ENCODE measurements at regions not wholly inside any gene's neighbourhood (a gene's known extent, or its start where the extent isn't known, plus 50 kb on each side); places are given as distances from the start of the nearest gene placed in this dataset.

DNA sequence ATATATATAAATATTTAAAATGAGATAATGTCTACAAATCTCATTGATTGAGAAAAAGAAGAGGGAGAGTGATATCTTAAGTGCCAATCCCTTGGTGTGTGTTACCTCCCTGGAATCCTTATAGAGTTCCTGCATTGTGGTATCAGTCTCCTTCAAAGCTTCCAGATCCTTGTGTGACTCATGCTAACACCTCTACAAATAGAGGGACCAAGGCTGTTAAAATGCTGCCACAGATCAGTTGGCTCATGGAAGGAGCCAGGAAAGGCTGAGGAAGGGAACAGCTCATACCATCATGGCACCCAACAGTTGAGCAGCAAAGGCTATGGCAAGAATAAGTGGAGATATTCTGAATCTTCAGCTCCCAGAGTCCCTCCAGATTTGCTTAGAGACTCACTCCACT lies 163.6 kb upstream of the ISX start:
- no peaks in the 10 kb centered on the region for H3K27me3 ChIP-seq
- no peaks in the 10 kb centered on the region for H3K4me1 ChIP-seq
- no peaks in the 10 kb centered on the region for H3K36me3 ChIP-seq
- Mint-ChIP-seq H3K9me3 (no peaks in the 10 kb centered on the region), H3K4me3 (no peak overlapping the region), H3K36me3 (no peaks in the 10 kb centered on the region), H3K4me1 (no peaks in the 10 kb centered on the region), H3K27me3 (ENCODE audit: insufficient read depth, low read depth) (peaks cover 3% of the 10 kb centered on the region), H3K27ac (no peak overlapping the region)
- H3K9me3 ChIP-seq (ENCODE audit: low read depth), result no peaks in the 10 kb centered on the region
- no peak for TF ChIP-seq EZH2phosphoT487 (IDR thresholded peaks at IDR 0.05)
- TF ChIP-seq, protein P1, sequence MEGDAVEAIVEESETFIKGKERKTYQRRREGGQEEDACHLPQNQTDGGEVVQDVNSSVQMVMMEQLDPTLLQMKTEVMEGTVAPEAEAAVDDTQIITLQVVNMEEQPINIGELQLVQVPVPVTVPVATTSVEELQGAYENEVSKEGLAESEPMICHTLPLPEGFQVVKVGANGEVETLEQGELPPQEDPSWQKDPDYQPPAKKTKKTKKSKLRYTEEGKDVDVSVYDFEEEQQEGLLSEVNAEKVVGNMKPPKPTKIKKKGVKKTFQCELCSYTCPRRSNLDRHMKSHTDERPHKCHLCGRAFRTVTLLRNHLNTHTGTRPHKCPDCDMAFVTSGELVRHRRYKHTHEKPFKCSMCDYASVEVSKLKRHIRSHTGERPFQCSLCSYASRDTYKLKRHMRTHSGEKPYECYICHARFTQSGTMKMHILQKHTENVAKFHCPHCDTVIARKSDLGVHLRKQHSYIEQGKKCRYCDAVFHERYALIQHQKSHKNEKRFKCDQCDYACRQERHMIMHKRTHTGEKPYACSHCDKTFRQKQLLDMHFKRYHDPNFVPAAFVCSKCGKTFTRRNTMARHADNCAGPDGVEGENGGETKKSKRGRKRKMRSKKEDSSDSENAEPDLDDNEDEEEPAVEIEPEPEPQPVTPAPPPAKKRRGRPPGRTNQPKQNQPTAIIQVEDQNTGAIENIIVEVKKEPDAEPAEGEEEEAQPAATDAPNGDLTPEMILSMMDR (IDR thresholded peaks at IDR 0.05), result no peak
- TF ChIP-seq EZH2 (IDR thresholded peaks at IDR 0.05), result no peak
- H3K4me2 ChIP-seq, result no peak overlapping the region
- no peak overlapping the region for H3K9ac ChIP-seq
- no peak overlapping the region for H3K27ac ChIP-seq
- no peaks in the 10 kb centered on the region for H3F3A ChIP-seq (ENCODE audit: low read depth)
- H3K79me2 ChIP-seq (ENCODE audit: low read depth), result no peaks in the 10 kb centered on the region
- no peak overlapping the region for H3K4me3 ChIP-seq
- no peak for DNase-seq (ENCODE audit: low spot score)
- no peaks in the 10 kb centered on the region for H4K20me1 ChIP-seq (ENCODE audit: low read depth)
- H2AFZ ChIP-seq (replicated peaks), result no peak overlapping the region

DNA sequence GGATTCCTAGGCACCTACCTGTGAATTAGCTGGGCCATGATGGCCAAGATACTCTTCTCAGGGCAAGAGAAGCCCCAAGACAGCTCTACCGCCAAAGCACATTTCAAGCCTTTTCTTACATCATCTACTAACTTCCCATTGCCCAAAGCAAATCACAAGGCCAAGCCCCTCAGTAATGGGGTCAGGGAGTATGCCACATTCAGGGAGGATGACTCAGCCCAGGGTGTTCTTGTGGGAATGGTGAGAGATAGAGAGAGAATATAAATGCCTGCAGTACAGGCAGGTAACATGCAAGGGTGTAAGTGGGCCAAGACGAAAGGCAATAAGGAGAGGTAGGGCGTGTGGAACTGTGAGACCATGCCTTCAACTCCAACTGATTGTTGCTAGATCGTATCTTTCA lies 162.5 kb upstream of the ISX start:
- no peak overlapping the region for H3K27ac ChIP-seq
- H3F3A ChIP-seq (ENCODE audit: low read depth), result no peaks in the 10 kb centered on the region
- no peaks in the 10 kb centered on the region for H3K36me3 Mint-ChIP-seq
- H3K27ac Mint-ChIP-seq, result no peak overlapping the region
- no peak overlapping the region for H2AFZ ChIP-seq (replicated peaks)
- no peak overlapping the region for H3K4me3 ChIP-seq
- H3K4me1 ChIP-seq, result no peaks in the 10 kb centered on the region
- no peak overlapping the region for H3K9ac ChIP-seq
- no peak for DNase-seq (ENCODE audit: low spot score)
- H3K4me2 ChIP-seq, result no peak overlapping the region
- no peaks in the 10 kb centered on the region for H3K36me3 ChIP-seq
- peaks cover 2% of the 10 kb centered on the region for H3K27me3 Mint-ChIP-seq (ENCODE audit: insufficient read depth, low read depth)
- no peaks in the 10 kb centered on the region for H3K79me2 ChIP-seq (ENCODE audit: low read depth)
- no peaks in the 10 kb centered on the region for H4K20me1 ChIP-seq (ENCODE audit: low read depth)
- H3K9me3 Mint-ChIP-seq, result no peaks in the 10 kb centered on the region
- H3K4me3 Mint-ChIP-seq, result no peak overlapping the region
- no peaks in the 10 kb centered on the region for H3K4me1 Mint-ChIP-seq
- TF ChIP-seq EZH2 (IDR thresholded peaks at IDR 0.05) (no peak), EZH2phosphoT487 (IDR thresholded peaks at IDR 0.05) (no peak)
- TF ChIP-seq, protein P1 (IDR thresholded peaks at IDR 0.05), result no peak
- no peaks in the 10 kb centered on the region for H3K27me3 ChIP-seq
- no peaks in the 10 kb centered on the region for H3K9me3 ChIP-seq (ENCODE audit: low read depth)

DNA sequence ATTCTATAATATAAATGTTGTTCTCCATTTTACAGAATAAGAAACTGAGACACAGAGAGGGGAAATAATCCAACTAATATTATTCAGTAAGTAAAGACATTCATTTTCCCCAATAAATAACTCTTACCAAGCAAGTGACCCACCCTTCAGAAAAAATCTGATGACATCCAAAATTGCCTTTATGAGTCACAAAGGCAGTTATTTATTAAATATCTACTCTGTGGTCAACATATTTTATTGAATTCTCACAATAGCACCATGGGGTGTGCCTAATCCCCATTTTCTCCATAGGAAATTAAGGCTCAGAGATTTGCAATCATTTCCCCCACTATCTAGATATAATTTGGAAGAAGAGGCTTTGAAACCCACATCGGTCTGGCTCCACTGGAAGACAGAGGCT lies 161.5 kb upstream of the ISX start:
- Histone ChIP-seq H4K20me1 (ENCODE audit: low read depth) (no peaks in the 10 kb centered on the region), H3K27me3 (no peaks in the 10 kb centered on the region), H3K9me3 (ENCODE audit: low read depth) (no peaks in the 10 kb centered on the region), H3K79me2 (ENCODE audit: low read depth) (no peaks in the 10 kb centered on the region), H3K9ac (no peak overlapping the region), H3K4me1 (no peaks in the 10 kb centered on the region), H3F3A (ENCODE audit: low read depth) (no peaks in the 10 kb centered on the region), H3K4me2 (no peak overlapping the region), H3K4me3 (no peak overlapping the region), H2AFZ (replicated peaks) (no peak overlapping the region), H3K27ac (no peak overlapping the region), H3K36me3 (no peaks in the 10 kb centered on the region)
- Mint-ChIP-seq H3K36me3 (no peaks in the 10 kb centered on the region), H3K27me3 (ENCODE audit: insufficient read depth, low read depth) (peaks cover 2% of the 10 kb centered on the region), H3K27ac (no peak overlapping the region), H3K9me3 (no peaks in the 10 kb centered on the region), H3K4me3 (no peak overlapping the region), H3K4me1 (no peaks in the 10 kb centered on the region)
- no peak for DNase-seq (ENCODE audit: low spot score)
- no peak for TF ChIP-seq EZH2phosphoT487 (IDR thresholded peaks at IDR 0.05)
- no peak for TF ChIP-seq EZH2 (IDR thresholded peaks at IDR 0.05)
- TF ChIP-seq, protein P1 (IDR thresholded peaks at IDR 0.05), result no peak

DNA sequence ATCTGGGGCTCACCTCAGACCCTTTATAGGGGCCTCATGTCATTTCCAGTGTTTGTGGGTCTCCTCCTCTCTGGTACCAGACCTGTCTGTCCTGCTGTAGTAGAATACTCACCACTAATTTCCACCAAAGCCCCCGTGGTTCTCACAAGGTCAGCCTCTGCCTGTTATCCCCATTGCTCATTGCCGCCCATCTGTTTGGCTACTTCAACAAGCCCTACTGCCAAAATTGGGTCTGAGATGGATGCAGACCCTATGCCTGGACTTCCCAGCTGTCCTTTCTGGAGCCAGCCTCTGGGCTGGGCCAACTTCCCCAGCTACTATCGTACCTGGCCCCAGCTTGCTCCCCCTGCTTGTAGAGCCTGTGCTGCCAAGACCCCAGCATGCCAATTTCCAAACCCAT lies 152.1 kb upstream of the ISX start:
- H3K4me1 Mint-ChIP-seq, result peaks cover 2% of the 10 kb centered on the region
- peaks cover 4% of the 10 kb centered on the region for H3K27me3 Mint-ChIP-seq (ENCODE audit: insufficient read depth, low read depth)
- no peak overlapping the region for H3K9ac ChIP-seq
- no peaks in the 10 kb centered on the region for H3K9me3 Mint-ChIP-seq
- DNase-seq (ENCODE audit: low spot score), result no peak
- no peak overlapping the region for H3K27ac ChIP-seq
- H3F3A ChIP-seq (ENCODE audit: low read depth), result no peaks in the 10 kb centered on the region
- H3K4me2 ChIP-seq, result no peak overlapping the region
- H3K4me1 ChIP-seq, result peaks cover 7% of the 10 kb centered on the region
- H3K4me3 ChIP-seq, result no peak overlapping the region
- no peaks in the 10 kb centered on the region for H3K27me3 ChIP-seq
- no peaks in the 10 kb centered on the region for H3K9me3 ChIP-seq (ENCODE audit: low read depth)
- no peak for TF ChIP-seq EZH2 (IDR thresholded peaks at IDR 0.05)
- no peak for TF ChIP-seq EZH2phosphoT487 (IDR thresholded peaks at IDR 0.05)
- TF ChIP-seq, protein P1 (IDR thresholded peaks at IDR 0.05), result no peak
- no peaks in the 10 kb centered on the region for H3K36me3 Mint-ChIP-seq
- no peaks in the 10 kb centered on the region for H3K79me2 ChIP-seq (ENCODE audit: low read depth)
- H2AFZ ChIP-seq (replicated peaks), result no peak overlapping the region
- no peak overlapping the region for H3K27ac Mint-ChIP-seq
- H3K36me3 ChIP-seq, result no peaks in the 10 kb centered on the region
- no peak overlapping the region for H3K4me3 Mint-ChIP-seq
- no peaks in the 10 kb centered on the region for H4K20me1 ChIP-seq (ENCODE audit: low read depth)
